OCI-LY3 (cell line): ENCODE measurements at regions not wholly inside any gene's neighbourhood (a gene's known extent, or its start where the extent isn't known, plus 50 kb on each side); places are given as distances from the start of the nearest gene placed in this dataset.

ENCODE experiments used
- EZH2phosphoT487 ChIP-seq: fragments of 200-600 bp; shearing (Covaris generic); IDR thresholded peaks from 2 replicates; pipeline ENCODE4 v1.6.1; 2018; ENCODE audit warnings: antibody characterized with exemption, mixed run types, low read depth
- TF ChIP-seq, protein P1 (sequence below): fragments of 200-600, 300-600 bp; sonication (generic); IDR thresholded peaks from 2 replicates; pipeline ENCODE4 v1.5.1; 2014; ENCODE audit warnings: antibody characterized with exemption, low read length, low read depth

DNA sequence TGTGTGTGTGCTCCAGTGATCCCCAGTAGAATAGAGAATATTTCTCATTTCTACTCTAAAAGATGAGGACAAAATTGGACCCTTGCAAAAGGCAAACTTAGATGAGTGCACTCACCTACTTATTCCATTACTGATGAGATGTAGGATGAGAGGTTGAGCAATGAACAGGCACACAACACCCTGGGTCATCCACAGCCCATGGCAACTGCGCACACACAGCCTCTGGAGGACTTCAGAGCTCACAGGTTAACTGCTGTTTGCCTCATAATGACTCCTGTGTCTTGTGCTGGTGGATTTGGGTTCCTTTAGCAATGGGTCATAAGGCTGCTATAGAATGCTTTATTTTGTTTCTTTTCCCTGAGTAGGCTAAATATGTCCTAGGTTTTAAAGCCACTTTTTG, 103.6 kb upstream of the TNFAIP3 start:
- no peak for TF ChIP-seq EZH2phosphoT487
- TF ChIP-seq, protein P1, sequence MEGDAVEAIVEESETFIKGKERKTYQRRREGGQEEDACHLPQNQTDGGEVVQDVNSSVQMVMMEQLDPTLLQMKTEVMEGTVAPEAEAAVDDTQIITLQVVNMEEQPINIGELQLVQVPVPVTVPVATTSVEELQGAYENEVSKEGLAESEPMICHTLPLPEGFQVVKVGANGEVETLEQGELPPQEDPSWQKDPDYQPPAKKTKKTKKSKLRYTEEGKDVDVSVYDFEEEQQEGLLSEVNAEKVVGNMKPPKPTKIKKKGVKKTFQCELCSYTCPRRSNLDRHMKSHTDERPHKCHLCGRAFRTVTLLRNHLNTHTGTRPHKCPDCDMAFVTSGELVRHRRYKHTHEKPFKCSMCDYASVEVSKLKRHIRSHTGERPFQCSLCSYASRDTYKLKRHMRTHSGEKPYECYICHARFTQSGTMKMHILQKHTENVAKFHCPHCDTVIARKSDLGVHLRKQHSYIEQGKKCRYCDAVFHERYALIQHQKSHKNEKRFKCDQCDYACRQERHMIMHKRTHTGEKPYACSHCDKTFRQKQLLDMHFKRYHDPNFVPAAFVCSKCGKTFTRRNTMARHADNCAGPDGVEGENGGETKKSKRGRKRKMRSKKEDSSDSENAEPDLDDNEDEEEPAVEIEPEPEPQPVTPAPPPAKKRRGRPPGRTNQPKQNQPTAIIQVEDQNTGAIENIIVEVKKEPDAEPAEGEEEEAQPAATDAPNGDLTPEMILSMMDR: no peak
